ENCODE measurements at regions not wholly inside any gene's neighbourhood (a gene's known extent, or its start where the extent isn't known, plus 50 kb on each side); places are given as distances from the start of the nearest gene placed in this dataset.

DNA sequence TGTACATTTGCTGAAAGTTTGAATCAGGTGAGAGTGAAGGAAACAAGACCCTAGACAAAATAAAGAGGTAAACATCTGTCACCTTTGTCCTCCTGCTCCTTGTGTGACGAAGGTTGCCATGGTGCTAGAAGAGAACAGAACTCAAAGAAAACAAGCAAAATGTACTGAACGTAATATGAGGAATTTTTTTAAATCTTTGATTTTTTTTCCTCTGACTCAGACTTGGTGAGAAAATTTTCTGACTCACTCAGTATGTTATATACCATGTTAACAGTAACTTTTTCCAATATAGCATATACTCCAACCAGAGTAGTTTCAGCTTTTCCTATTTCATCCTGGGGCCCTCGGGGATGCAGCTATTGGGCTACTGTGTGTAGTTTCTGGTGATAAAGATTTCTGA is 2114.6 kb upstream of the PIK3C3 start:
- TF ChIP-seq, protein P1, sequence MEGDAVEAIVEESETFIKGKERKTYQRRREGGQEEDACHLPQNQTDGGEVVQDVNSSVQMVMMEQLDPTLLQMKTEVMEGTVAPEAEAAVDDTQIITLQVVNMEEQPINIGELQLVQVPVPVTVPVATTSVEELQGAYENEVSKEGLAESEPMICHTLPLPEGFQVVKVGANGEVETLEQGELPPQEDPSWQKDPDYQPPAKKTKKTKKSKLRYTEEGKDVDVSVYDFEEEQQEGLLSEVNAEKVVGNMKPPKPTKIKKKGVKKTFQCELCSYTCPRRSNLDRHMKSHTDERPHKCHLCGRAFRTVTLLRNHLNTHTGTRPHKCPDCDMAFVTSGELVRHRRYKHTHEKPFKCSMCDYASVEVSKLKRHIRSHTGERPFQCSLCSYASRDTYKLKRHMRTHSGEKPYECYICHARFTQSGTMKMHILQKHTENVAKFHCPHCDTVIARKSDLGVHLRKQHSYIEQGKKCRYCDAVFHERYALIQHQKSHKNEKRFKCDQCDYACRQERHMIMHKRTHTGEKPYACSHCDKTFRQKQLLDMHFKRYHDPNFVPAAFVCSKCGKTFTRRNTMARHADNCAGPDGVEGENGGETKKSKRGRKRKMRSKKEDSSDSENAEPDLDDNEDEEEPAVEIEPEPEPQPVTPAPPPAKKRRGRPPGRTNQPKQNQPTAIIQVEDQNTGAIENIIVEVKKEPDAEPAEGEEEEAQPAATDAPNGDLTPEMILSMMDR (conservative IDR thresholded peaks at IDR 0.05; ENCODE audit: low read depth, low read length), result no peak
- TF ChIP-seq EZH2 (IDR thresholded peaks at IDR 0.05; ENCODE audit: low read length, unreplicated experiment) (no peak), EZH2phosphoT487 (IDR thresholded peaks at IDR 0.05; ENCODE audit: borderline replicate concordance, low read length) (no peak)
